H1 (cell line): ENCODE measurements at regions not wholly inside any gene's neighbourhood (a gene's known extent, or its start where the extent isn't known, plus 50 kb on each side); places are given as distances from the start of the nearest gene placed in this dataset.

ENCODE experiments used
- CBX5 ChIP-seq: fragments of 300-800, 300-1000 bp; sonication (generic); IDR thresholded peaks from 2 replicates; pipeline ENCODE4 v1.7.1; 2016; ENCODE audit warnings: antibody characterized with exemption, low read length, low read depth
- CHD1 ChIP-seq: IDR thresholded peaks from 2 replicates; pipeline ENCODE4 v1.6.1; 2012; ENCODE audit warnings: low read depth, low read length, improper control_type of control experiment
- CTCF ChIP-seq, 3 experiments: IDR thresholded peaks; 1 replicate in 2 of 3; 2 replicates in 1 of 3; pipeline versions ENCODE4 v1.5.1 to v1.6.1; 2011; ENCODE audit warnings: low read length in 3 of 3, mild to moderate bottlenecking in 3 of 3, inconsistent platforms in 2 of 3, low read depth in 1 of 3, moderate library complexity in 1 of 3; ENCODE audit not compliant: insufficient read depth in 1 of 3; ENCODE audit errors: control extremely low read depth in 1 of 3
- E2F6 ChIP-seq: IDR thresholded peaks from 2 replicates; pipeline ENCODE4 v1.6.1; 2012; ENCODE audit warnings: inconsistent platforms
- POLR2AphosphoS5 ChIP-seq: IDR thresholded peaks from 2 replicates; pipeline ENCODE4 v1.6.1; 2011; ENCODE audit warnings: low read depth, low read length
- SIX5 ChIP-seq: IDR thresholded peaks from 2 replicates; pipeline ENCODE4 v1.6.1; 2011; ENCODE audit warnings: mild to moderate bottlenecking, low read depth, low read length
- TAF7 ChIP-seq: optimal IDR thresholded peaks from 2 replicates; pipeline ENCODE3; 2011; ENCODE audit warnings: low read depth, mild to moderate bottlenecking, inconsistent platforms, low read length, moderate library complexity, borderline replicate concordance
- TCF12 ChIP-seq: IDR thresholded peaks from 2 replicates; pipeline ENCODE4 v1.6.1; 2011; ENCODE audit warnings: low read depth, mild to moderate bottlenecking, low read length

GRCh38 chr5:125411071-125411743, 664.8 kb upstream of the ZNF608 start (continued):
- no peak for TF ChIP-seq CTCF (IDR thresholded peaks at IDR 0.05; ENCODE audit: control extremely low read depth in 1 of 3, insufficient read depth in 1 of 3, low read depth in 1 of 3, low read length in 3 of 3)
- no peak for TF ChIP-seq TAF7
- no peak for TF ChIP-seq E2F6
- TF ChIP-seq CBX5 = no peak
- TF ChIP-seq SIX5 = no peak
- TF ChIP-seq CHD1 = no peak
- TF ChIP-seq TCF12 = no peak
- TF ChIP-seq POLR2AphosphoS5 = no peak
